GM18505 (cell line): ENCODE measurements at regions not wholly inside any gene's neighbourhood (a gene's known extent, or its start where the extent isn't known, plus 50 kb on each side); places are given as distances from the start of the nearest gene placed in this dataset.

Source experiments
- ATAC-seq: cut with Tn5 transposase; IDR thresholded peaks from one replicate; pipeline ENCODE4 v1.9.1; 2021; ENCODE audit not compliant: unreplicated experiment
- POLR2A ChIP-seq: IDR thresholded peaks from 4 replicates; pipeline ENCODE4 v1.6.1; 2011; ENCODE audit warnings: borderline replicate concordance; ENCODE audit not compliant: insufficient read depth, insufficient read length; ENCODE audit errors: extremely low read depth

GRCh38 chr3:190213727-190214126, 93.0 kb upstream of the P3H2 start:
- no peak for ATAC-seq

GRCh38 chr3:190210608-190211007, 89.9 kb upstream of the P3H2 start:
- no peak for ATAC-seq
- TF ChIP-seq POLR2A = no peak

More at GRCh38 chr3:190213727-190214126, 93.0 kb upstream of the P3H2 start:
- no peak for TF ChIP-seq POLR2A

GRCh38 chr3:190209533-190209932, 88.8 kb upstream of the P3H2 start:
- TF ChIP-seq POLR2A = no peak
- no peak for ATAC-seq

GRCh38 chr3:190208196-190208595, 87.5 kb upstream of the P3H2 start:
- no peak for ATAC-seq
- no peak for TF ChIP-seq POLR2A

- peak; percentile 85 for ATAC-seq
- TF ChIP-seq POLR2A = no peak
These were observed 85.0 kb upstream of the P3H2 start for GRCh38 chr3:190205739-190206138.

- TF ChIP-seq POLR2A = no peak
- ATAC-seq = no peak
These were observed 83.5 kb upstream of the P3H2 start for GRCh38 chr3:190204200-190204599.

- ATAC-seq = no peak
- no peak for TF ChIP-seq POLR2A
These were observed 76.7 kb upstream of the P3H2 start for GRCh38 chr3:190197346-190197763.

- no peak for TF ChIP-seq POLR2A
- no peak for ATAC-seq
These were observed 73.8 kb upstream of the P3H2 start for GRCh38 chr3:190194506-190194905.

- ATAC-seq = no peak
- TF ChIP-seq POLR2A = no peak
These were observed 72.5 kb upstream of the P3H2 start for GRCh38 chr3:190193210-190193609.

GRCh38 chr3:190192739-190193138, 72.0 kb upstream of the P3H2 start:
- no peak for TF ChIP-seq POLR2A
- ATAC-seq = no peak

GRCh38 chr3:190192087-190192486, 71.4 kb upstream of the P3H2 start:
- ATAC-seq = no peak
- TF ChIP-seq POLR2A = no peak

GRCh38 chr3:190188197-190188596, 67.5 kb upstream of the P3H2 start:
- TF ChIP-seq POLR2A = no peak
- ATAC-seq = no peak

GRCh38 chr3:190183121-190183520, 62.4 kb upstream of the P3H2 start:
- no peak for TF ChIP-seq POLR2A
- ATAC-seq = no peak

GRCh38 chr3:190182418-190183043, 61.8 kb upstream of the P3H2 start:
- TF ChIP-seq POLR2A = no peak
- no peak for ATAC-seq

- ATAC-seq = no peak
- no peak for TF ChIP-seq POLR2A
These were observed 59.6 kb upstream of the P3H2 start for GRCh38 chr3:190180268-190180667.
